Progenitor cell of endocrine pancreas (in vitro differentiated cells): ENCODE measurements at regions not wholly inside any gene's neighbourhood (a gene's known extent, or its start where the extent isn't known, plus 50 kb on each side); places are given as distances from the start of the nearest gene placed in this dataset.

Experiments
- DNase-seq: peaks from one replicate; pipeline ENCODE4 v3.0.0; 2021; ENCODE audit warnings: low spot score; ENCODE audit not compliant: unreplicated experiment
- H3K27ac Mint-ChIP-seq: 2 replicates; pipeline ENCODE4 v1.8.0; 2021; ENCODE audit warnings: mild to moderate bottlenecking, moderate library complexity, mixed read lengths
- H3K27me3 Mint-ChIP-seq: 2 replicates; pipeline ENCODE4 v1.8.0; 2021; ENCODE audit warnings: mixed read lengths
- H3K36me3 Mint-ChIP-seq: 2 replicates; pipeline ENCODE4 v1.8.0; 2022; ENCODE audit warnings: mixed read lengths; ENCODE audit not compliant: insufficient read depth
- H3K4me1 Mint-ChIP-seq: 2 replicates; pipeline ENCODE4 v1.8.0; 2021; ENCODE audit warnings: low read depth, mixed read lengths
- H3K4me3 Mint-ChIP-seq: 2 replicates; pipeline ENCODE4 v1.8.0; 2021; ENCODE audit warnings: low read depth, mild to moderate bottlenecking, moderate library complexity, mixed read lengths
- H3K9me3 Mint-ChIP-seq: 2 replicates; pipeline ENCODE4 v1.8.0; 2021; ENCODE audit warnings: low read depth, mixed read lengths
- TF ChIP-seq, protein P1 (sequence below): fragments of 200-600 bp; sonication (generic); IDR thresholded peaks from one replicate; pipeline ENCODE4 v1.5.0; 2021; ENCODE audit warnings: antibody characterized with exemption, mild to moderate bottlenecking; ENCODE audit not compliant: unreplicated experiment

DNA sequence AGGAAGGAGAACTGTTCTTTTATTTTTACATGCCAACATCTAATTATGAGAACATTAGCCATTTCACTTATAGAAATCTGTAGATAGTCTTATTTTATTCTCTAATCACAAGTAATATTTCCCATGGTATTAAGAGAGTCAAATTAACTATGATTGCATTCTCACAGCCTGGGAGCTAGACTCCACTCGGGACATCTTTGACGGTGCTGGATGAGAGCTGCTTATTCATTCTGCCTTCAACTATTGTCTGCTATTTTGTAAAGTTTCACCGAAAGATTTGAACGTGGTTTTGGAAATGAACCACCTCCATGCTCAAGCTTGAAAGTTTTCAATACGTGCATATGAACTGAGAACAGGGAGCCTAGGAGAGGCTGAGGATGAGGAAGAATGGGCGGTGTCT, 264.3 kb upstream of the KLF6 start:
- no peak overlapping the region for H3K4me3 Mint-ChIP-seq
- peaks cover 3% of the 10 kb centered on the region for H3K27me3 Mint-ChIP-seq
- no peaks in the 10 kb centered on the region for H3K4me1 Mint-ChIP-seq
- no peak for DNase-seq
- no peaks in the 10 kb centered on the region for H3K9me3 Mint-ChIP-seq
- no peaks in the 10 kb centered on the region for H3K36me3 Mint-ChIP-seq
- TF ChIP-seq, protein P1, sequence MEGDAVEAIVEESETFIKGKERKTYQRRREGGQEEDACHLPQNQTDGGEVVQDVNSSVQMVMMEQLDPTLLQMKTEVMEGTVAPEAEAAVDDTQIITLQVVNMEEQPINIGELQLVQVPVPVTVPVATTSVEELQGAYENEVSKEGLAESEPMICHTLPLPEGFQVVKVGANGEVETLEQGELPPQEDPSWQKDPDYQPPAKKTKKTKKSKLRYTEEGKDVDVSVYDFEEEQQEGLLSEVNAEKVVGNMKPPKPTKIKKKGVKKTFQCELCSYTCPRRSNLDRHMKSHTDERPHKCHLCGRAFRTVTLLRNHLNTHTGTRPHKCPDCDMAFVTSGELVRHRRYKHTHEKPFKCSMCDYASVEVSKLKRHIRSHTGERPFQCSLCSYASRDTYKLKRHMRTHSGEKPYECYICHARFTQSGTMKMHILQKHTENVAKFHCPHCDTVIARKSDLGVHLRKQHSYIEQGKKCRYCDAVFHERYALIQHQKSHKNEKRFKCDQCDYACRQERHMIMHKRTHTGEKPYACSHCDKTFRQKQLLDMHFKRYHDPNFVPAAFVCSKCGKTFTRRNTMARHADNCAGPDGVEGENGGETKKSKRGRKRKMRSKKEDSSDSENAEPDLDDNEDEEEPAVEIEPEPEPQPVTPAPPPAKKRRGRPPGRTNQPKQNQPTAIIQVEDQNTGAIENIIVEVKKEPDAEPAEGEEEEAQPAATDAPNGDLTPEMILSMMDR = no peak
- no peak overlapping the region for H3K27ac Mint-ChIP-seq

DNA sequence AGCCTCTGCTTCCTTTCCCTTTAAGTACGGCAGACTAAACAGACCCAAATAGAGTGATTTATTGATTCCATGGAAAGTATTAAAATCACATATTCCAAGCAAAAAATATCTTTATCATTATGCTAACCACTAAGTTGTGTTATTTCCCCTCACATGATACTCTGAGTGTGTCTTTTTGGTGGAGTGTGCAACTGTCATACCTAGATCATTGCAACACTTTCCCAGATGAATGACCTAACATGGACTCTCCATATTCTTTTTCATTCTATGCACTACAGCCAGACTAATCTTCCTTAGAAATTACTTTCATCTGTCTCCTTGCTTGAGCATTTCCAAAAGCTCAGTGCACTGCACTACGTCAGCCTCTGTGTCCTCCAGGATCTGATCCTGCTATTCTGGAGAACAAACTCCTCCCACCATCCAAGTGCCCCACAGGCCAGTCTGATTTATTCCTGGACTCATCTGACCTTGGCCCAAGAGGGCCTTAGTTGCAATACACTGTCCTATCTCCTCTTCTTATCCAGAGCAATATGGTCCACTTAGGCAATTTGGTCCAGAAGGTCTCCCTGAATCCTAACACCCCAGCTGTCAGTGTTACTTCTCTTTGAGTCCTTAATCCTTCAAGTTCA, 263.3 kb upstream of the KLF6 start:
- Mint-ChIP-seq H3K9me3 (no peaks in the 10 kb centered on the region), H3K4me3 (no peak overlapping the region), H3K4me1 (no peaks in the 10 kb centered on the region)

DNA sequence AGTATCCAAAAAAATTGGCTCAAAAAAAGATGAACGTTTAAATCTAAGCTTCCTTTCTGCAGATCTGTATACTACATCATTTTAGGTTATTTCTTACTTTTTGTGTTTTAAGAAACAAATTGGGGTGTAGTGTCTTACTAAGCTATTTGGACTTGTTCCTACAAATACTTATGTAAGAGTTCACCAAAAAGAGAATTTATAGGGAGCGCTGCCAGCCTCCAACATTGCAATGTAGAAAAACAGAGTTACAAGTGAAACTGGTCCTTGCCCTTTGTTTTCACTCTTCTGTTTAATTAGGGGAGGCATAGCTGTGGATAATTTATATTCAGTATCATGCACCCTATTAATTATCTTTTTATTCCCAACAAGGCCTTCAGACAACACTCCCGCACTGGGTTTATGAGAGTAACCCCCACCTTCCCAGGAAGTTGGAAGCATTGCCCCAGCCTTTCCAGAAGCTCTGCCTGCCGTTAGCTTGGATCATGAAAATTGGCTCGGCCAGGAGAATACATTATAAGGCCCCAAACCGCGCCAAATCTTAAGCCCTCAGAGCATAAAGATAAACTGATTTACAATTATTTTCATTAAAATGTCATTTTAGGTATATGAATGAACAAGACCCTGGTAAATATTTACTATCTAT, 261.8 kb upstream of the KLF6 start:
- TF ChIP-seq, protein P1 = no peak
- Mint-ChIP-seq H3K27me3 (peaks cover 3% of the 10 kb centered on the region), H3K4me1 (no peaks in the 10 kb centered on the region), H3K9me3 (peaks cover 8% of the 10 kb centered on the region), H3K27ac (no peak overlapping the region), H3K4me3 (no peak overlapping the region), H3K36me3 (peaks cover 3% of the 10 kb centered on the region)
- DNase-seq = no peak

More for the DNA sequence above, 263.3 kb upstream of the KLF6 start:
- peaks cover 3% of the 10 kb centered on the region for H3K27me3 Mint-ChIP-seq
- H3K27ac Mint-ChIP-seq = no peak overlapping the region
- TF ChIP-seq, protein P1 = no peak
- no peaks in the 10 kb centered on the region for H3K36me3 Mint-ChIP-seq
- DNase-seq = no peak

DNA sequence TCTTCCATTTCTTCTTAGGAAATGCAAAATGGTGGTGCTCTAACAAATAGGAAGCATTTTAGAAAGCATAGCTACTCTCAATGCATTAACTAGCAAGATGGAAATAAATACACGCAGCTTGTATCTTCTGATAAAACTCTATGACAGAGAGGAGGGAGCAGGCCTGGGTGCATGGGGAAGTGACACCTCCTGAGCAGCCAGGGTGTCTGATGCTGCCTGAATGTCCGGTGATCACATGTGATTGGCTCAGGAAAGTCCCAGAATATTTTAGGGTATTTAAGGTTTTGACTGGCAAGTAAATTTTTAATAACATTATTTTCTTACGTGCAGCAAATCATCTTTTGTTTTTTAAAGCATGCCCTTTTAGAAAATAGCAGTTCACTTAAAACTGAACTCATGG, 261.0 kb upstream of the KLF6 start:
- Mint-ChIP-seq H3K36me3 (peaks cover 7% of the 10 kb centered on the region), H3K4me1 (no peaks in the 10 kb centered on the region), H3K9me3 (peaks cover 13% of the 10 kb centered on the region), H3K27me3 (peaks cover 3% of the 10 kb centered on the region), H3K4me3 (no peak overlapping the region), H3K27ac (no peak overlapping the region)
- DNase-seq = no peak
- TF ChIP-seq, protein P1 = no peak

DNA sequence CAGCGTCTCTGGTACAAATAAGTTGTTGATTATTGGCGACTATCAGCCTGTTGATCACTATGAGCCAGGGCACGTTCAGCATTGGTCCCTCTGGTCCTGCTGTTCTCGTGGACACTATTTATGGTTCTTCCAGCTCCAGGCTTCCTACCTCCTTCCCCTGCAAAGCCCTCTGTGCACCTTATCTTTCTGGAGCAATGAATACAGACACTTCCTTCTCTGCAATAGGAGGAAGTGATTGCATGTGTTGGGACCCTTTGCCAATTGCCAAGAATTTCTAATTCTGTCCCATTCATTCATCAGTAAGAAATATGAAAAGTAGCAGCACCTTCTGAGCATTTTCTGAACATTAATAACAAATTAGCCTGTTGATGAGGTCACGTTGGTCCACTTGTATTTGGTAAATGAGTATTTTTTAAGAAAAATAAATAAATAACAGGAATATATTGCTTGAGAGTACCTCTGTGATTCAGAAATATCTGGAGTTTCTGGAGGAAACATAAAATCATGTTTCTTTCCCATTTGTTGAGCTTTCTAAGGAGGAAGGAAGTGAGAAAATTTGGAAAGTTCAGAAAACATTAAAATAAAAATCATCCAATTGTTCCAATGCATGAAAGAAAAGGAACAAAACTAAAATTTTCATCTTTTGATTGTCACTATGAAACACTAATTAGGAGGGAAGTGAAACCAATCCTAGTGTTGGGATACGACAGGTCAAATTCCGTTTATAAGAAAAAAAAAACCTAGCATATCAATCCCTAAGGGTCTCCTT, 259.1 kb upstream of the KLF6 start:
- peaks cover 3% of the 10 kb centered on the region for H3K27me3 Mint-ChIP-seq
- no peak overlapping the region for H3K27ac Mint-ChIP-seq
- no peak for DNase-seq
- H3K36me3 Mint-ChIP-seq = peaks cover 7% of the 10 kb centered on the region
- H3K9me3 Mint-ChIP-seq = peaks cover 19% of the 10 kb centered on the region
- H3K4me1 Mint-ChIP-seq = no peaks in the 10 kb centered on the region
- H3K4me3 Mint-ChIP-seq = no peak overlapping the region
- TF ChIP-seq, protein P1 = no peak
